Endothelial cell of umbilical vein (primary cell): ENCODE measurements at regions not wholly inside any gene's neighbourhood (a gene's known extent, or its start where the extent isn't known, plus 50 kb on each side); places are given as distances from the start of the nearest gene placed in this dataset.

Experiments
- BruUV-seq: library from RNA; stranded (reverse); fragments of 400-500 nt; replicated peaks from 2 replicates; lab custom pipeline; 2021; lab: Mats Ljungman, UMichigan
- CTCF ChIA-PET: fragments of 300-600, 350-600 bp; sonication (Branson Sonifier 250); formaldehyde crosslinking; loops from one replicate; lab custom pipeline; 2021; ENCODE audit warnings: antibody characterized with exemption, inconsistent platforms; lab: Charles Lee
- POLR2A ChIA-PET: fragments of 300-600, 350-600 bp; sonication (Branson Sonifier 250); formaldehyde crosslinking; loops from one replicate; lab custom pipeline; 2021; ENCODE audit warnings: antibody characterized with exemption, inconsistent platforms; lab: Charles Lee
- DNase-seq: peaks from one replicate; pipeline ENCODE4 v3.0.0-alpha.2; 2011; ENCODE audit warnings: low read depth, low spot score
- FAIRE-seq: peaks from 2 replicates; lab custom pipeline; 2011; peaks lifted over from hg19 to GRCh38; lab: Jason Lieb, UNC
- H2AFZ ChIP-seq: 2 replicates; pipeline ENCODE4 v1.6.0; 2012; ENCODE audit warnings: low read depth, low read length, control low read depth, inconsistent platforms
- H3K27ac ChIP-seq: 2 replicates; pipeline ENCODE4 v1.5.1; 2011; ENCODE audit warnings: low read depth, mild to moderate bottlenecking, control low read depth, low read length, moderate library complexity; ENCODE audit not compliant: insufficient read depth
- H3K27me3 ChIP-seq, 2 experiments: 2 replicates each; pipeline versions ENCODE4 v1.6.0 to v1.6.1; 2011; ENCODE audit warnings: low read length in 2 of 2, mixed read lengths in 1 of 2; ENCODE audit not compliant: control insufficient read depth in 2 of 2, insufficient read depth in 2 of 2
- H3K36me3 ChIP-seq, 2 experiments: 2 replicates in 1 of 2; 3 replicates in 1 of 2; pipeline ENCODE4 v1.5.1; 2011; ENCODE audit warnings: low read length in 2 of 2, mild to moderate bottlenecking in 1 of 2, moderate library complexity in 1 of 2; ENCODE audit not compliant: control insufficient read depth in 2 of 2, insufficient read depth in 2 of 2; ENCODE audit errors: extremely low read depth in 1 of 2
- H3K4me1 ChIP-seq: 3 replicates; pipeline ENCODE4 v1.5.1; 2011; ENCODE audit warnings: mild to moderate bottlenecking, low read length; ENCODE audit not compliant: control insufficient read depth, insufficient read depth; ENCODE audit errors: extremely low read depth
- H3K4me2 ChIP-seq: 2 replicates; pipeline ENCODE4 v1.6.1; 2011; ENCODE audit warnings: low read length, control low read depth, mixed read lengths; ENCODE audit not compliant: insufficient read depth
- H3K4me3 ChIP-seq, 3 experiments: fragments of 200-600 bp in 1 of 3; sonication (generic), shearing (Covaris generic) in 1 of 3; replicated peaks in 1 of 3; 2 replicates each; pipeline ENCODE4 v1.5.1; 2011 to 2016; ENCODE audit warnings: control low read depth in 3 of 3, low read length in 3 of 3, mild to moderate bottlenecking in 2 of 3, inconsistent platforms in 1 of 3, low read depth in 1 of 3, moderate library complexity in 1 of 3; ENCODE audit not compliant: insufficient read depth in 1 of 3
- H3K79me2 ChIP-seq: 2 replicates; pipeline ENCODE4 v1.6.0; 2012; ENCODE audit warnings: low read length, inconsistent platforms; ENCODE audit not compliant: control insufficient read depth, insufficient read depth
- H3K9ac ChIP-seq: replicated peaks from 2 replicates; pipeline ENCODE3; 2011; ENCODE audit warnings: low read length, control low read depth; ENCODE audit not compliant: insufficient read depth; ENCODE audit errors: extremely low read depth
- H3K9me1 ChIP-seq: replicated peaks from 3 replicates; pipeline ENCODE4 v1.6.0; 2011; ENCODE audit warnings: mild to moderate bottlenecking, low read length; ENCODE audit not compliant: control insufficient read depth, insufficient read depth; ENCODE audit errors: extremely low read depth
- H3K9me3 ChIP-seq: replicated peaks from 2 replicates; pipeline ENCODE4 v1.5.1; 2012; ENCODE audit warnings: low read length, inconsistent platforms; ENCODE audit not compliant: control insufficient read depth, insufficient read depth
- H4K20me1 ChIP-seq: replicated peaks from 2 replicates; pipeline ENCODE3; 2011; ENCODE audit warnings: mild to moderate bottlenecking, low read length; ENCODE audit not compliant: control insufficient read depth, insufficient read depth; ENCODE audit errors: extremely low read depth
- CTCF ChIP-seq, 2 donors: IDR thresholded peaks; 1 replicate in 1 of 2; 2 replicates in 1 of 2; pipeline ENCODE4 v1.5.1; 2011; ENCODE audit warnings: low read length in 2 of 2, mild to moderate bottlenecking in 2 of 2, moderate library complexity in 2 of 2, control low read depth in 1 of 2, inconsistent platforms in 1 of 2, low read depth in 1 of 2; ENCODE audit not compliant: insufficient read depth in 1 of 2; ENCODE audit errors: extremely low read depth in 1 of 2
- EZH2 ChIP-seq: IDR thresholded peaks from 2 replicates; pipeline ENCODE4 v1.6.1; 2012; ENCODE audit warnings: borderline replicate concordance, low read depth, mild to moderate bottlenecking, moderate library complexity, low read length, inconsistent platforms; ENCODE audit not compliant: severe bottlenecking
- FOS ChIP-seq: IDR thresholded peaks from 2 replicates; pipeline ENCODE4 v1.6.1; 2011; ENCODE audit warnings: mild to moderate bottlenecking, low read length, moderate library complexity, borderline replicate concordance; ENCODE audit not compliant: insufficient read depth
- GATA2 ChIP-seq: IDR thresholded peaks from 2 replicates; pipeline ENCODE4 v1.7.0; 2011; ENCODE audit warnings: low read depth, mild to moderate bottlenecking, moderate library complexity, mixed read lengths, low read length; ENCODE audit not compliant: insufficient read length, insufficient read depth
- JUN ChIP-seq: IDR thresholded peaks from 2 replicates; pipeline ENCODE4 v1.6.1; 2011; ENCODE audit warnings: borderline replicate concordance, low read depth; ENCODE audit not compliant: insufficient read length, insufficient read depth
- MAX ChIP-seq: IDR thresholded peaks from 2 replicates; pipeline ENCODE4 v1.6.1; 2011; ENCODE audit not compliant: insufficient read depth, insufficient read length
- MYC ChIP-seq: IDR thresholded peaks from one replicate; pipeline ENCODE4 v1.6.1; 2011; ENCODE audit warnings: mild to moderate bottlenecking, low read depth, low read length
- POLR2A ChIP-seq: IDR thresholded peaks from 2 replicates; pipeline ENCODE4 v1.6.1; 2012; ENCODE audit warnings: low read depth, mild to moderate bottlenecking, control low read depth, low read length
- POLR2AphosphoS5 ChIP-seq: IDR thresholded peaks from 2 replicates; pipeline ENCODE4 v1.6.1; 2012; ENCODE audit warnings: low read depth, mild to moderate bottlenecking, control low read depth, low read length, moderate library complexity; ENCODE audit not compliant: insufficient read depth
- dilution Hi-C: fragments of 300-500 bp; cut with MboI; formaldehyde crosslinking; loops from one replicate; pipeline ENCODE4 v1.15.0; 2019; ENCODE audit warnings: low sequenced_read_pairs; ENCODE audit not compliant: extremely low pct_ligation_motif_present
- intact Hi-C: fragments of 100-400 bp; cut with micrococcal nuclease; formaldehyde crosslinking; loops from one replicate; pipeline ENCODE4 v1.10.0; 2022

- Histone ChIP-seq H3K27me3 (no peaks in the 10 kb centered on the region), H3K4me2 (no peak overlapping the region), H3K9ac (no peak overlapping the region), H3K4me3 (no peak overlapping the region), H4K20me1 (no peaks in the 10 kb centered on the region), H3K4me1 (no peaks in the 10 kb centered on the region), H2AFZ (no peak overlapping the region), H3K27ac (no peak overlapping the region), H3K9me3 (no peaks in the 10 kb centered on the region), H3K36me3 (no peaks in the 10 kb centered on the region), H3K79me2 (no peaks in the 10 kb centered on the region), H3K9me1 (no peaks in the 10 kb centered on the region)
- POLR2A ChIA-PET = no interaction called here
- FAIRE-seq (no peak), DNase-seq (no peak)
- CTCF ChIA-PET = interaction anchor here (1.9 kb wide), 1 partner anchor 12 kb away, joined by 5 read pairs; no protein-coding TSS in a partner anchor
- TF ChIP-seq POLR2AphosphoS5 (no peak), GATA2 (no peak), POLR2A (no peak), FOS (no peak), CTCF (IDR thresholded peaks at IDR 0.05; ENCODE audit: extremely low read depth in 1 of 2, insufficient read depth in 1 of 2, low read depth in 1 of 2, low read length in 2 of 2) (no peak), MYC (no peak), EZH2 (no peak), MAX (no peak), JUN (no peak)
- intact Hi-C loops = no loop called here
- dilution Hi-C loops = no loop called here
- no TSS peak for BruUV-seq
Measured at GRCh38 chr1:168454211-168454815, 89.5 kb downstream of the XCL2 start.
